SK-N-SH treated with all-trans-retinoic acid at 6 μM for 48 hours (cell line): ENCODE measurements at regions not wholly inside any gene's neighbourhood (a gene's known extent, or its start where the extent isn't known, plus 50 kb on each side); places are given as distances from the start of the nearest gene placed in this dataset.

ENCODE experiments used
- ATAC-seq: fragments of 200-7000 bp; cut with Tn5 transposase; 3 replicates; pipeline ENCODE4 v1.9.1; 2020; ENCODE audit warnings: mild to moderate bottlenecking, moderate library complexity
- CREB5 ChIP-seq: fragments of 250-450 bp; sonication (Bioruptor Pico); IDR thresholded peaks from 2 replicates; pipeline ENCODE4 v1.5.1; 2020; ENCODE audit warnings: low read depth, mild to moderate bottlenecking, moderate library complexity
- CSDC2 ChIP-seq: fragments of 250-450 bp; sonication (Bioruptor Pico); IDR thresholded peaks from 2 replicates; pipeline ENCODE4 v1.5.0; 2020; ENCODE audit warnings: mild to moderate bottlenecking, moderate library complexity
- CSRNP3 ChIP-seq: fragments of 250-450 bp; sonication (Bioruptor Pico); IDR thresholded peaks from 2 replicates; pipeline ENCODE4 v1.5.1; 2021; ENCODE audit warnings: mild to moderate bottlenecking, moderate library complexity
- ESRRG ChIP-seq: fragments of 250-450 bp; sonication (Bioruptor Pico); IDR thresholded peaks from 2 replicates; pipeline ENCODE4 v1.6.1; 2021; ENCODE audit warnings: mild to moderate bottlenecking
- ISL1 ChIP-seq: fragments of 250-450 bp; sonication (Bioruptor Pico); IDR thresholded peaks from 2 replicates; pipeline ENCODE4 v2.1.2; 2022; ENCODE audit warnings: mild to moderate bottlenecking, moderate library complexity
- OSR1 ChIP-seq: fragments of 250-450 bp; sonication (Bioruptor Pico); IDR thresholded peaks from 2 replicates; pipeline ENCODE4 v1.8.0; 2022; ENCODE audit warnings: moderate library complexity, mild to moderate bottlenecking, inconsistent platforms
- POU6F1 ChIP-seq: fragments of 250-450 bp; sonication (Bioruptor Pico); IDR thresholded peaks from 2 replicates; pipeline ENCODE4 v1.8.0; 2021; ENCODE audit warnings: low read depth, mild to moderate bottlenecking, moderate library complexity, borderline replicate concordance
- PPARA ChIP-seq: fragments of 250-450 bp; sonication (Bioruptor Pico); IDR thresholded peaks from 2 replicates; pipeline ENCODE4 v1.5.0; 2020; ENCODE audit warnings: mild to moderate bottlenecking, borderline replicate concordance
- RARB ChIP-seq: fragments of 250-450 bp; sonication (Bioruptor Pico); IDR thresholded peaks from 2 replicates; pipeline ENCODE4 v1.8.0; 2021; ENCODE audit warnings: mild to moderate bottlenecking, moderate library complexity
- SNAI2 ChIP-seq: fragments of 250-450 bp; sonication (Bioruptor Pico); IDR thresholded peaks from 2 replicates; pipeline ENCODE4 v1.5.0; 2020; ENCODE audit warnings: mild to moderate bottlenecking, moderate library complexity
- TCF4 ChIP-seq: fragments of 250-450 bp; sonication (Bioruptor Pico); IDR thresholded peaks from 2 replicates; pipeline ENCODE4 v1.8.0; 2021; ENCODE audit warnings: mild to moderate bottlenecking, moderate library complexity, borderline replicate concordance
- TOX ChIP-seq: fragments of 250-450 bp; sonication (Bioruptor Pico); IDR thresholded peaks from 2 replicates; pipeline ENCODE4 v1.8.0; 2021; ENCODE audit warnings: mild to moderate bottlenecking, moderate library complexity, borderline replicate concordance
- TSHZ2 ChIP-seq: fragments of 250-450 bp; sonication (Bioruptor Pico); IDR thresholded peaks from 2 replicates; pipeline ENCODE4 v1.5.0; 2020; ENCODE audit warnings: mild to moderate bottlenecking, moderate library complexity
- ZFP30 ChIP-seq: fragments of 450-650 bp; formaldehyde crosslinking; IDR thresholded peaks from 2 replicates; pipeline ENCODE4 v1.5.0; 2022; ENCODE audit warnings: mild to moderate bottlenecking, moderate library complexity
- ZNF565 ChIP-seq: fragments of 450-650 bp; formaldehyde crosslinking; conservative IDR thresholded peaks from 2 replicates; pipeline ENCODE4 v1.5.0; 2020; ENCODE audit warnings: low read depth, mild to moderate bottlenecking, moderate library complexity
- ZNF70 ChIP-seq: fragments of 450-650 bp; formaldehyde crosslinking; IDR thresholded peaks from 2 replicates; pipeline ENCODE4 v1.5.0; 2020; ENCODE audit warnings: mild to moderate bottlenecking, moderate library complexity
- ZNF8 ChIP-seq: fragments of 450-650 bp; formaldehyde crosslinking; IDR thresholded peaks from 2 replicates; pipeline ENCODE4 v1.5.0; 2020; ENCODE audit warnings: mild to moderate bottlenecking, moderate library complexity

GRCh38 chrX:40831750-40832149, 96.4 kb upstream of the MED14 start (continued):
- TF ChIP-seq TSHZ2 (CRISPR knock-in tag) (no peak), RARB (CRISPR knock-in tag) (no peak), CREB5 (CRISPR knock-in tag) (no peak), ZFP30 (CRISPR knock-in tag) (no peak), TOX (CRISPR knock-in tag) (no peak), PPARA (CRISPR knock-in tag) (no peak), TCF4 (CRISPR knock-in tag) (no peak), POU6F1 (no peak)

GRCh38 chrX:40832723-40833122, 97.4 kb upstream of the MED14 start:
- ATAC-seq = no peak
- TF ChIP-seq ESRRG = no peak
- no peak for TF ChIP-seq ZNF70 (CRISPR knock-in tag)
- TF ChIP-seq ZFP30 (CRISPR knock-in tag) = no peak
- TF ChIP-seq CSRNP3 (CRISPR knock-in tag) = no peak

- no peak for ATAC-seq
- TF ChIP-seq TSHZ2 (CRISPR knock-in tag) (no peak), CSDC2 (CRISPR knock-in tag) (no peak), ZNF8 (CRISPR knock-in tag) (no peak), TOX (CRISPR knock-in tag) (no peak), ISL1 (CRISPR knock-in tag) (no peak), ESRRG (no peak), CSRNP3 (CRISPR knock-in tag) (no peak), OSR1 (CRISPR knock-in tag) (no peak), SNAI2 (no peak), TCF4 (CRISPR knock-in tag) (no peak), POU6F1 (no peak), ZNF565 (CRISPR knock-in tag) (no peak)
Observed at GRCh38 chrX:40834225-40834624, 98.9 kb upstream of the MED14 start.
